ENCODE measurements at regions not wholly inside any gene's neighbourhood (a gene's known extent, or its start where the extent isn't known, plus 50 kb on each side); places are given as distances from the start of the nearest gene placed in this dataset.
"Not testable (repeated sequence)": the region's sequence is repeated elsewhere in the genome, so short reads cannot be mapped to it uniquely, and the experiment has no call there.

GRCh38 chr2:39870871-39871270, 91.8 kb upstream of the THUMPD2 start:
- DNase-seq = no peak

- no peak for DNase-seq
Observed at GRCh38 chr2:39867268-39867667, 88.2 kb upstream of the THUMPD2 start.

- peak in 1 of 2 donors; percentile 23 for DNase-seq
Observed at GRCh38 chr2:39865751-39866150, 86.7 kb upstream of the THUMPD2 start.

GRCh38 chr2:39863672-39864071, 84.6 kb upstream of the THUMPD2 start:
- DNase-seq = not testable (repeated sequence)

- no peak for DNase-seq
Observed at GRCh38 chr2:39860538-39860937, 81.5 kb upstream of the THUMPD2 start.

- no peak for DNase-seq
Observed at GRCh38 chr2:39858677-39859076, 79.6 kb upstream of the THUMPD2 start.

GRCh38 chr2:39855856-39856255, 76.8 kb upstream of the THUMPD2 start:
- DNase-seq = no peak

- DNase-seq = no peak
Observed at GRCh38 chr2:39854771-39855170, 75.7 kb upstream of the THUMPD2 start.

GRCh38 chr2:39852831-39853230, 73.8 kb upstream of the THUMPD2 start:
- no peak for DNase-seq

GRCh38 chr2:39851651-39852110, 72.6 kb upstream of the THUMPD2 start:
- DNase-seq = peak in 1 of 2 donors; percentile 62

- DNase-seq = no peak
Observed at GRCh38 chr2:39851251-39851650, 72.2 kb upstream of the THUMPD2 start.

GRCh38 chr2:39849982-39850526, 71.0 kb upstream of the THUMPD2 start:
- DNase-seq = no peak

- no peak for DNase-seq
Observed at GRCh38 chr2:39849064-39849463, 70.0 kb upstream of the THUMPD2 start.

GRCh38 chr2:39845460-39846146, 66.5 kb upstream of the THUMPD2 start:
- no peak for DNase-seq

- DNase-seq = no peak
Observed at GRCh38 chr2:39839261-39839848, 60.3 kb upstream of the THUMPD2 start.

- DNase-seq = no peak
Observed at GRCh38 chr2:39838589-39838988, 59.5 kb upstream of the THUMPD2 start.

GRCh38 chr2:39837856-39838453, 58.9 kb upstream of the THUMPD2 start:
- no peak for DNase-seq

GRCh38 chr2:39836638-39837037, 57.6 kb upstream of the THUMPD2 start:
- DNase-seq = no peak

GRCh38 chr2:39834426-39834825, 55.4 kb upstream of the THUMPD2 start:
- peak in 1 of 2 donors; percentile 24 for DNase-seq

GRCh38 chr2:39830610-39831009, 51.6 kb upstream of the THUMPD2 start:
- not testable (repeated sequence) for DNase-seq

Measured in bone marrow (tissue), 2 donors.